ENCODE measurements at regions not wholly inside any gene's neighbourhood (a gene's known extent, or its start where the extent isn't known, plus 50 kb on each side); places are given as distances from the start of the nearest gene placed in this dataset.
"Not testable (repeated sequence)": the region's sequence is repeated elsewhere in the genome, so short reads cannot be mapped to it uniquely, and the experiment has no call there.

DNA sequence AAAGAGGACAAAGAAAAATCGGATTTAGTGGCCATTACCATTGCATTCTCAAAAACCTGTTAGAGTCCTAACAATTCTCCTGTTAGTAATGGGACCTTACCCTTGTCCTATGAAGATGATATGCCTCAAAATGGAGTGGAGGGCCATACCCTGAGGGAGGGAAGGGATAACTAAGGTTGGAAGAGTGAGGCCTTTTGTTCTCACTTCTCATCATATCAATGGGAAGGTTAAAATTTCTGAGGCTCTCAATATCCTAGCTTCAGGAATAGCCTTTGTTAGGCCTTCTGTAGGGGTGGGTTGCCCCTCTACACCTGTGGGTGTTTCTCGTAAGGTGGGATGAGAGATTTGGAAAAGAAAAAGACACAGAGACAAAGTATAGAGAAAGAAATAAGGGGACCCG is 109.4 kb upstream of the SGIP1 start:
- H3K27me3 ChIP-seq (replicated peaks; ENCODE audit: insufficient read depth); in situ Hi-C loops (cut with MboI); H3K27ac ChIP-seq; H3K79me2 ChIP-seq (ENCODE audit: insufficient read depth); H3K9me2 ChIP-seq (ENCODE audit: insufficient read depth); H3K9ac ChIP-seq; H3K9me3 ChIP-seq (ENCODE audit: low read depth); H3F3A ChIP-seq (ENCODE audit: insufficient read depth); H2AFZ ChIP-seq; H4K20me1 ChIP-seq (ENCODE audit: insufficient read depth); H3K36me3 ChIP-seq (ENCODE audit: low read depth); DNase-seq; H3K4me1 ChIP-seq (ENCODE audit: insufficient read depth); H3K4me3 ChIP-seq; H3K4me2 ChIP-seq (ENCODE audit: unreplicated experiment): not testable (repeated sequence)
- 91 to 93% methylated on average over 2 to 3 of the region's 3 CpGs for WGBS, 2 experiments (ENCODE audit: low coverage in 1 of 2, low lambda C conversion rate in 2 of 2, missing lambda C conversion rate in 2 of 2)

DNA sequence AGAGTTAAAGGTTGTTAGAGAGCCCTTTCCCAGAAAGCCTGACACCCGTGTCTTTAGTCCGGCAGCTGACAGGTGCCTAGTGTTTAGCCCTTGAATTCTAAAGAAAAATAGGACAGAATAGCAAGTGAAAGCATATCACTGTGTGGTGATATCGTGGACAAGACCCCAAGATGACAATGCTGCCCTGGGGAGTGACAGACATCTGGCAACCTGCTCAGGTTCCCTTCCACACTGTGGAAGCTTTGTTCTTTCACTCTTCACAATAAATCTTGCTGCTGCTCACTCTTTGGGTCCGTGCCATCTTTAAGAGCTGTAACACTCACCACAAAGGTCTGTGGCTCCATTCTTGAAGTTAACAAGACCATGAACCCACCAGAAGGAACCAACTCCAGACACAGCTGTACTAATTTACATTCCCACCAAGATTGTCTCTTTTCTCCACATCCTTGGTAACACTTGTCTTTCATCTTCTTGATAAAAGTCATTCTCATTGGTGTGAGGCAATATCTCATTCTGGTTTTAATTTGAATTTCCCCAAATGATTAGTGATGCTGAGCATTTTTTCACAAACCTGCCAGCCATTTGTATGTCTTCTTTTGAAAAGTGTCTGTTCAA is 107.6 kb upstream of the SGIP1 start:
- no peak for DNase-seq
- Histone ChIP-seq H2AFZ (no peak overlapping the region), H3K9ac (no peak overlapping the region), H3K27ac (no peak overlapping the region), H3K4me2 (ENCODE audit: unreplicated experiment) (no peak overlapping the region), H3K4me3 (no peak overlapping the region), H3K9me3 (ENCODE audit: low read depth) (no peaks in the 10 kb centered on the region), H3K27me3 (replicated peaks; ENCODE audit: insufficient read depth) (no peaks in the 10 kb centered on the region), H3K36me3 (ENCODE audit: low read depth) (0 out of 2 replicates have a peak, but pooled peaks cover 3% of the 10 kb centered on the region), H3F3A (ENCODE audit: insufficient read depth) (no peaks in the 10 kb centered on the region), H3K9me2 (ENCODE audit: insufficient read depth) (no peaks in the 10 kb centered on the region), H3K4me1 (ENCODE audit: insufficient read depth) (no peaks in the 10 kb centered on the region), H3K79me2 (ENCODE audit: insufficient read depth) (no peaks in the 10 kb centered on the region), H4K20me1 (ENCODE audit: insufficient read depth) (no peaks in the 10 kb centered on the region)
- TF ChIP-seq EZH2 (IDR thresholded peaks at IDR 0.05; ENCODE audit: insufficient read depth, poor library complexity, severe bottlenecking) (no peak), EZH2phosphoT487 (IDR thresholded peaks at IDR 0.05; ENCODE audit: insufficient read depth, low read depth) (no peak)
- 46 to 53% methylated on average over 4 of the region's 4 CpGs for WGBS, 2 experiments (ENCODE audit: low coverage in 1 of 2, low lambda C conversion rate in 2 of 2, missing lambda C conversion rate in 2 of 2)
- in situ Hi-C loops (cut with MboI): no loop called here

- Histone ChIP-seq H3K4me1 (ENCODE audit: insufficient read depth) (peaks cover 22% of the 10 kb centered on the region), H3F3A (ENCODE audit: insufficient read depth) (peaks cover 25% of the 10 kb centered on the region)
- H3K9ac ChIP-seq; H3K36me3 ChIP-seq (ENCODE audit: low read depth); DNase-seq; H3K4me2 ChIP-seq (ENCODE audit: unreplicated experiment); H3K9me2 ChIP-seq (ENCODE audit: insufficient read depth); H2AFZ ChIP-seq; H3K4me3 ChIP-seq; in situ Hi-C loops (cut with MboI); H4K20me1 ChIP-seq (ENCODE audit: insufficient read depth); H3K79me2 ChIP-seq (ENCODE audit: insufficient read depth); H3K27ac ChIP-seq; H3K9me3 ChIP-seq (ENCODE audit: low read depth); H3K27me3 ChIP-seq (replicated peaks; ENCODE audit: insufficient read depth): not testable (repeated sequence)
Measured at GRCh38 chr1:66430815-66431214, 103.1 kb upstream of the SGIP1 start.

GRCh38 chr1:66431999-66432398 is 102.0 kb upstream of the SGIP1 start:
- no peak overlapping the region for H3K4me3 ChIP-seq
- no peaks in the 10 kb centered on the region for H4K20me1 ChIP-seq (ENCODE audit: insufficient read depth)
- H3K9me2 ChIP-seq (ENCODE audit: insufficient read depth): no peaks in the 10 kb centered on the region
- peaks cover 33% of the 10 kb centered on the region for H3K4me1 ChIP-seq (ENCODE audit: insufficient read depth)
- no peaks in the 10 kb centered on the region for H3K9me3 ChIP-seq (ENCODE audit: low read depth)
- no peak for DNase-seq
- H3F3A ChIP-seq (ENCODE audit: insufficient read depth): peaks cover 34% of the 10 kb centered on the region
- no peaks in the 10 kb centered on the region for H3K27me3 ChIP-seq (replicated peaks; ENCODE audit: insufficient read depth)
- H3K27ac ChIP-seq: no peak overlapping the region
- H3K4me2 ChIP-seq (ENCODE audit: unreplicated experiment): no peak overlapping the region
- H3K79me2 ChIP-seq (ENCODE audit: insufficient read depth): no peaks in the 10 kb centered on the region
- 0 out of 2 replicates have a peak, but pooled peaks cover 3% of the 10 kb centered on the region for H3K36me3 ChIP-seq (ENCODE audit: low read depth)
- H3K9ac ChIP-seq: no peak overlapping the region
- WGBS, 2 experiments (ENCODE audit: low coverage in 1 of 2, low lambda C conversion rate in 2 of 2, missing lambda C conversion rate in 2 of 2): 90 to 94% methylated on average over 2 of the region's 2 CpGs
- in situ Hi-C loops (cut with MboI): no loop called here
- H2AFZ ChIP-seq: no peak overlapping the region
- TF ChIP-seq EZH2 (IDR thresholded peaks at IDR 0.05; ENCODE audit: insufficient read depth, poor library complexity, severe bottlenecking) (no peak), EZH2phosphoT487 (IDR thresholded peaks at IDR 0.05; ENCODE audit: insufficient read depth, low read depth) (no peak)

GRCh38 chr1:66433611-66434010 is 100.3 kb upstream of the SGIP1 start:
- Histone ChIP-seq H3K36me3 (ENCODE audit: low read depth) (0 out of 2 replicates have a peak, but pooled peaks cover 3% of the 10 kb centered on the region), H3K9me3 (ENCODE audit: low read depth) (no peaks in the 10 kb centered on the region), H3K27me3 (replicated peaks; ENCODE audit: insufficient read depth) (no peaks in the 10 kb centered on the region), H3K79me2 (ENCODE audit: insufficient read depth) (no peaks in the 10 kb centered on the region), H3K27ac (peak overlapping the region; percentile 42), H3K4me1 (ENCODE audit: insufficient read depth) (peaks cover 47% of the 10 kb centered on the region), H3K4me3 (no peak overlapping the region), H3F3A (ENCODE audit: insufficient read depth) (peaks cover 48% of the 10 kb centered on the region), H3K9ac (no peak overlapping the region), H4K20me1 (ENCODE audit: insufficient read depth) (no peaks in the 10 kb centered on the region), H2AFZ (no peak overlapping the region; the same call in 1 of the 2 replicates), H3K4me2 (ENCODE audit: unreplicated experiment) (peak overlapping the region; percentile 24), H3K9me2 (ENCODE audit: insufficient read depth) (no peaks in the 10 kb centered on the region)
- in situ Hi-C loops (cut with MboI): no loop called here
- no peak for TF ChIP-seq EZH2 (IDR thresholded peaks at IDR 0.05; ENCODE audit: insufficient read depth, poor library complexity, severe bottlenecking)
- TF ChIP-seq EZH2phosphoT487 (IDR thresholded peaks at IDR 0.05; ENCODE audit: insufficient read depth, low read depth): no peak
- DNase-seq: no peak

All from GM23248 (cell line).